ENCODE measurements at regions not wholly inside any gene's neighbourhood (a gene's known extent, or its start where the extent isn't known, plus 50 kb on each side); places are given as distances from the start of the nearest gene placed in this dataset.

- H3K4me3 Mint-ChIP-seq (ENCODE audit: unreplicated experiment) = no peak overlapping the region
- TF ChIP-seq CTCF (IDR thresholded peaks at IDR 0.05; ENCODE audit: partially characterized antibody, unreplicated experiment) = no peak
- H3K9me3 Mint-ChIP-seq (ENCODE audit: unreplicated experiment) = no peaks in the 10 kb centered on the region
- peaks cover under 1% of the 10 kb centered on the region for H3K27me3 Mint-ChIP-seq (ENCODE audit: unreplicated experiment)
- H3K4me1 Mint-ChIP-seq (ENCODE audit: low read depth, unreplicated experiment) = no peaks in the 10 kb centered on the region
- peaks cover 16% of the 10 kb centered on the region for H3K36me3 Mint-ChIP-seq (ENCODE audit: unreplicated experiment)
- no peak for DNase-seq
- no peak overlapping the region for H3K27ac Mint-ChIP-seq (ENCODE audit: unreplicated experiment)
Observed at GRCh38 chr1:219265026-219265515, 91.4 kb downstream of the LYPLAL1 start.

GRCh38 chr1:219264561-219264960 is 90.9 kb downstream of the LYPLAL1 start:
- Mint-ChIP-seq H3K4me3 (ENCODE audit: unreplicated experiment) (no peak overlapping the region), H3K27me3 (ENCODE audit: unreplicated experiment) (peaks cover 1% of the 10 kb centered on the region), H3K36me3 (ENCODE audit: unreplicated experiment) (peaks cover 16% of the 10 kb centered on the region), H3K27ac (ENCODE audit: unreplicated experiment) (no peak overlapping the region), H3K9me3 (ENCODE audit: unreplicated experiment) (no peaks in the 10 kb centered on the region), H3K4me1 (ENCODE audit: low read depth, unreplicated experiment) (no peaks in the 10 kb centered on the region)
- no peak for TF ChIP-seq CTCF (IDR thresholded peaks at IDR 0.05; ENCODE audit: partially characterized antibody, unreplicated experiment)
- no peak for DNase-seq

Data from glutamatergic neuron (in vitro differentiated cells).